Omental fat pad (tissue), 3 donors: ENCODE measurements at regions not wholly inside any gene's neighbourhood (a gene's known extent, or its start where the extent isn't known, plus 50 kb on each side); places are given as distances from the start of the nearest gene placed in this dataset.
"Not testable (repeated sequence)": the region's sequence is repeated elsewhere in the genome, so short reads cannot be mapped to it uniquely, and the experiment has no call there.

Source experiments
- ATAC-seq: fragments of 150-250 bp; one replicate; pipeline ENCODE4 v1.9.1; 2016; ENCODE audit warnings: mild to moderate bottlenecking, moderate library complexity; ENCODE audit not compliant: low FRiP score
- DNase-seq: peaks from one replicate; pipeline ENCODE4 v3.0.0-alpha.2; 2019; ENCODE audit warnings: low spot score
- CTCF ChIP-seq, 3 donors: fragments of 450-650 bp; IDR thresholded peaks; one replicate each; pipeline ENCODE4 v1.5.1; 2016 to 2017; ENCODE audit warnings: antibody characterized with exemption in 3 of 3, mild to moderate bottlenecking in 3 of 3, moderate library complexity in 2 of 3

GRCh38 chr2:154960802-154961583, 262.5 kb downstream of the KCNJ3 start:
- no peak for DNase-seq
- TF ChIP-seq CTCF (IDR thresholded peaks at IDR 0.05): no peak
- no peak for ATAC-seq

- DNase-seq (no peak), ATAC-seq (no peak)
- TF ChIP-seq CTCF (IDR thresholded peaks at IDR 0.05): no peak
Observed at GRCh38 chr2:154952346-154952980, 254.0 kb downstream of the KCNJ3 start.

- not testable (repeated sequence) for ATAC-seq, DNase-seq
Observed at GRCh38 chr2:154947416-154947815, 248.9 kb downstream of the KCNJ3 start.

- DNase-seq: no peak
- no peak for ATAC-seq
- TF ChIP-seq CTCF (IDR thresholded peaks at IDR 0.05): no peak
Observed at GRCh38 chr2:154945984-154946383, 247.5 kb downstream of the KCNJ3 start.

- TF ChIP-seq CTCF (IDR thresholded peaks at IDR 0.05): no peak
- DNase-seq: no peak
- ATAC-seq: no peak
Observed at GRCh38 chr2:154941379-154941778, 242.9 kb downstream of the KCNJ3 start.

- TF ChIP-seq CTCF (IDR thresholded peaks at IDR 0.05): no peak
- no peak for DNase-seq
- no peak for ATAC-seq
Observed at GRCh38 chr2:154934213-154934612, 235.7 kb downstream of the KCNJ3 start.

GRCh38 chr2:154924531-154924930, 226.0 kb downstream of the KCNJ3 start:
- DNase-seq (no peak), ATAC-seq (no peak)
- TF ChIP-seq CTCF (IDR thresholded peaks at IDR 0.05): no peak
